ENCODE measurements at regions not wholly inside any gene's neighbourhood (a gene's known extent, or its start where the extent isn't known, plus 50 kb on each side); places are given as distances from the start of the nearest gene placed in this dataset.

- TF ChIP-seq, protein P1, sequence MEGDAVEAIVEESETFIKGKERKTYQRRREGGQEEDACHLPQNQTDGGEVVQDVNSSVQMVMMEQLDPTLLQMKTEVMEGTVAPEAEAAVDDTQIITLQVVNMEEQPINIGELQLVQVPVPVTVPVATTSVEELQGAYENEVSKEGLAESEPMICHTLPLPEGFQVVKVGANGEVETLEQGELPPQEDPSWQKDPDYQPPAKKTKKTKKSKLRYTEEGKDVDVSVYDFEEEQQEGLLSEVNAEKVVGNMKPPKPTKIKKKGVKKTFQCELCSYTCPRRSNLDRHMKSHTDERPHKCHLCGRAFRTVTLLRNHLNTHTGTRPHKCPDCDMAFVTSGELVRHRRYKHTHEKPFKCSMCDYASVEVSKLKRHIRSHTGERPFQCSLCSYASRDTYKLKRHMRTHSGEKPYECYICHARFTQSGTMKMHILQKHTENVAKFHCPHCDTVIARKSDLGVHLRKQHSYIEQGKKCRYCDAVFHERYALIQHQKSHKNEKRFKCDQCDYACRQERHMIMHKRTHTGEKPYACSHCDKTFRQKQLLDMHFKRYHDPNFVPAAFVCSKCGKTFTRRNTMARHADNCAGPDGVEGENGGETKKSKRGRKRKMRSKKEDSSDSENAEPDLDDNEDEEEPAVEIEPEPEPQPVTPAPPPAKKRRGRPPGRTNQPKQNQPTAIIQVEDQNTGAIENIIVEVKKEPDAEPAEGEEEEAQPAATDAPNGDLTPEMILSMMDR (IDR thresholded peaks at IDR 0.05; ENCODE audit: extremely low read depth in 1 of 2, insufficient read depth in 1 of 2, low read depth in 1 of 2, low read length in 2 of 2) = no peak
- TF ChIP-seq POLR2AphosphoS5 (IDR thresholded peaks at IDR 0.05; ENCODE audit: insufficient read depth, low read depth, low read length) = no peak
- TF ChIP-seq, protein P2, sequence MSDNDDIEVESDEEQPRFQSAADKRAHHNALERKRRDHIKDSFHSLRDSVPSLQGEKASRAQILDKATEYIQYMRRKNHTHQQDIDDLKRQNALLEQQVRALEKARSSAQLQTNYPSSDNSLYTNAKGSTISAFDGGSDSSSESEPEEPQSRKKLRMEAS (IDR thresholded peaks at IDR 0.05; ENCODE audit: insufficient read depth, insufficient read length) = no peak
- no peak for TF ChIP-seq EZH2 (IDR thresholded peaks at IDR 0.05; ENCODE audit: borderline replicate concordance, low read depth, low read length, severe bottlenecking)
These were observed 1040.0 kb downstream of the STPG2 start for GRCh38 chr4:97103252-97103651.
